HG03575 (cell line): ENCODE measurements at regions not wholly inside any gene's neighbourhood (a gene's known extent, or its start where the extent isn't known, plus 50 kb on each side); places are given as distances from the start of the nearest gene placed in this dataset.
"Not testable (repeated sequence)": the region's sequence is repeated elsewhere in the genome, so short reads cannot be mapped to it uniquely, and the experiment has no call there.

Experiments
- ATAC-seq: cut with Tn5 transposase; IDR thresholded peaks from one replicate; pipeline ENCODE4 v1.9.1; 2021; ENCODE audit not compliant: unreplicated experiment, insufficient number of reproducible peaks, low FRiP score; ENCODE audit errors: extremely low read depth

GRCh38 chr9:78902051-78902450 lies 605.1 kb downstream of the PSAT1 start:
- ATAC-seq, result no peak

DNA sequence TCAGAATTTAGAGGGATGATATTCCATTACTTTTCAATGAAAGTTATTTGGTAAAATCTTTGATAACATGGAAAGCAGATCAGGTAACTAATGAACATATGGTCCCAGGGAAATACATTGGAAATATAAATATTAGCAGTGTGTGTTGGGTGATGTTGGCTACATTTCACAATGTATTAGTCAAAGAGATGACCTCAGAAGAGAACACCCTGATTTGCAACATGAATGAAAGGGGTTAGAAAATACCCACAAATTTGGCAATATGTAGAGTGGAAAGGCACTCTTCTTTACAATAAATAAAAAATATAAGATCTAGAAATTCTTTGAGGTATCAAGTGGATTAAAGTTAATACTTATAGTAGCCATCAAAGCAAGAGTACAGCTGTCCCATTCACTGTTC lies 606.7 kb downstream of the PSAT1 start:
- no peak for ATAC-seq

GRCh38 chr9:78904686-78905085 lies 607.8 kb downstream of the PSAT1 start:
- no peak for ATAC-seq

GRCh38 chr9:78905387-78905786 lies 608.5 kb downstream of the PSAT1 start:
- ATAC-seq, result no peak

DNA sequence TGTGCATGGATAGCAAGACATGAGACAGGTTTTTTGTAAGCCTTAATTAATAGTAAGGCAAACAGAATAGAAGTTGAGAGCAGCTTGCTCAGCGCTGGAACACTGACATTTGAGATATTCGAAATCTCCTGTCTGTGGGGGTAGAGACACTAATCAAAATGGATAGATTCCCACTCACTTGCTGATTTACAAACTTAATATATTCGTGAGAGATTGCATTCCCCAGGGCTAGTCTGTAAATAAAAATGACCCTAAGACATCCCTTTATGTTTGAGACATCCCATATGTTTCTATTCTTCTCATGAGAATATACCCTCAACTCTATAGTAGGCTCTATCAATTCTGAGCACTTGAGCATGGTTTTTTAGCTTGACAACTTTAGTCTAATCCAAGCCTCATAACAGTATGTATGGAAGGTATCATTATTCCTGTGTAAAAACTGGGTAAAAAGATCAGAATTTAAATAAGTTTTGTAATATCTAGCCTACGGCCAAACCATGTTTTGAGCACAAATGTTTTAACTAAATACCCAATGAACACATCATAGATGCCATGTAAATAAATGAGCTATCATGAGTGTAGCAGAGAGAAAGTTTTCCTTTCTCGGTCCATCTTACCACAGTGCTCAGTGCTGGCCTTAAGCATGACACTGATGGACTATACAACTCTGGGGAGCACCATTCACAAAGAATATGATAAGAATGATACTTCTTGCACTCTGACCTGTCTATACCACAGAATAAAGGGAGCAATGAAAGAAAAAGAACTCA lies 609.2 kb downstream of the PSAT1 start:
- ATAC-seq, result no peak

DNA sequence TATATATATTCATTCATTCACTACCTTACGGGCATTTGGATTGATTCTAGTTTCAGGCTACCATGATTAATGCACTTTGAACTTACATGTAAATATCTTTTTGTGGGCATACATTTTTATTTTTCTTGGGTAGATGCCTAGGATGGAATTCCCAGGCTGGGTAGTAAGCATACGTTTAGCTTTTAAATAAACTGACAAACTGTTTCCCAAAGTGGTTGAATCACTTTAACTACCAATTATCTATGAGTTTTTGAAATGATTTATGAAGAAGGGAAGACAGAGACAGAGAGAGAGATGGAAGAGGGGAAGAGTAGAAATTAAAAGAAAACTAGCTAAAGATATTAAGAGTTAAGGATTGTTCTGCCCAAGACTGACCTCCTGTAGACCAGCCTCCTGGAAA lies 612.6 kb downstream of the PSAT1 start:
- ATAC-seq, result no peak

DNA sequence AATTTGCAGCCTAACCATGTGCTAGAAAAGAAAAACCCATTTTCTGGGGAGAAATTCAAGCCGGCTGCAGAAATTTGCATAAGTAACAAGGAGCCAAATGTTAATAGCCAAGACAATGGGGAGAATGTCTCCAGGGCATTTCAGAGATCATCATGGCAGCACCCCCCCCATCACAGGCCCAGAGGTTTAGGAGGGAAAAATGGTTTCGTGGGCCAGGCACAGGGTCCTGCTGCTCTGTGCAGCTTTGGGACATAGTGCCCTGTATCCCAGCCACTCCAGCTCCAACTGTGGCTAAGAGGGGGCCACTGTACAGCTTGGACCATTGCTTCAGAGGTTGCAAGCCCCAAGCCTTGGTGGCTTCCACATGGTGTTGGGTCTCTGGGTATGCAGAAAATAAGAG lies 620.0 kb downstream of the PSAT1 start:
- not testable (repeated sequence) for ATAC-seq

- no peak for ATAC-seq
These were observed 622.1 kb downstream of the PSAT1 start for GRCh38 chr9:78918976-78919375.

DNA sequence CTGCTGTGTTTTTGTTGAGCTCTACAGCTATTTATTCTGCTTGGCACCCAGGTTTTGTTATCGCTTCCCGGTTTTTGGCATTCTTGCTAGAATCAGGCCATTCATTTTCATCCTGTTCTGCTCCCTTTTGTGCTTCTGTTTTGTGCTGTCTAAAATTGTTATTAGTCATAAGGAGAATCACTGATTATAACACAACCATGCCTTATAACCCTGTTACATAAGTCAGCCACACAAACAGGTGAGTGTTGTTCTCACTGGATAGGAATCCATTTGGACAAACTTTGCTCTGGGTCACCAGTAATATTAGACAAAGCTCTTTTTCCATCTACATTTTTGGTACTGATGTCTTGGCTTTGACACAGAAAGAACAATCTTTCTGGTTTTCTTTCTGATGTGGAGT lies 622.8 kb downstream of the PSAT1 start:
- no peak for ATAC-seq

DNA sequence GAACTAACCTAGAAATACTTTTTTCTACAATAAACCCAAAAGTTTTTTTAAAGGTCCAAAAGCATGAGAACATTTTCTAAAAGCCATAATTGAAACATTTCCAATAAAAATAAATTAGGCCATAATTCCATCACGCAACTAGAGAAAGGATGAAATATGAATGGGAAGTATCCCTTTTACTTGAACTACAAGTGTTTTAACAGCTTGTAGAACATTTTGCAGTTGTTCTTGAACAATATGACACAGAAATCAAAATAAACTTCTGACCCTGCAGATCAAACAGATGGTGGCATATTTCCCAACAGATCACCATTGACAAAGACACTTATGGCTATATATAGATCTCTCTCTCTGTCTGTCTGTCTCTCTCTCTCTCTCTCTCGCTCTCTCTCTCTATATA lies 624.4 kb downstream of the PSAT1 start:
- ATAC-seq, result no peak

GRCh38 chr9:78923966-78924659 lies 627.2 kb downstream of the PSAT1 start:
- no peak for ATAC-seq

DNA sequence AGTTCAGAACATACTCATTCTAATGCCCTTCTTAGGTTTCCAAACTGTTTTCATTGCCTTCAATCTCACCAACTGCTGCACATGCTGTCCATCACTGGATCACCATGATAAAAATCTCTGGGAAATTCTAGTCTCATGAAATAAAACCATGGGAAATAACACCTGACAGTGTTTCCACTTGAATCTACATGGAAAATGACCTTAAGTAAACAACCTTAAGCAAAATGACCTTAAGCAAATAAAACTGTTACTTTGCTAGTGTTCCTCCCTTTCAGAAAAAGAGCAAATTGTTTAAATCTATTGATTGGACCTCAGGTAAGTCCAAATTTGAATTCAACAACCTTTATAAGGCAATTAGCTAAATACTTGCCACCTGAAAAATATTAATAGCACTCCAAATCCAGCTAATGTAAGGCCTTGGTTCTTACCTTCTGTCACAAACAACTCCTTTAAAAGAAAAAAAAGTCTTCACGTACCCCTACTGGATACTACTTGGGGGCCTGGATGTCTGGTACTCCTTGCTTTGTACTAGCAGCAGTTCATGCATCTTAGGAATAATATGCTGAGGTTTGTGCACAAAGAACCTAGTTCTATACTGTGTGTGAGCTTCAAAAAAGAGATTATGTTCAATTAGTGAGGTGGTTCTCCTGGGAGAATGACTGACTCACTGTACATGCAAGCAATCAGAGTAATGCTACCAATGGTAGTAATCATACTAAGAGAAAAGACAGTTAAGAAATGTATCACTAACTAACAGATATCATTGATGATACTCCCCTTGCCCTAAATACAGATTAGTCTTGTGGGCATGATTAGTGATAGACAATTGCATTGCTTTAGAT lies 630.4 kb downstream of the PSAT1 start:
- no peak for ATAC-seq

GRCh38 chr9:78928625-78929405 lies 631.9 kb downstream of the PSAT1 start:
- ATAC-seq, result no peak

GRCh38 chr9:78930281-78930680 lies 633.4 kb downstream of the PSAT1 start:
- no peak for ATAC-seq

GRCh38 chr9:78932849-78933627 lies 636.1 kb downstream of the PSAT1 start:
- ATAC-seq, result no peak

DNA sequence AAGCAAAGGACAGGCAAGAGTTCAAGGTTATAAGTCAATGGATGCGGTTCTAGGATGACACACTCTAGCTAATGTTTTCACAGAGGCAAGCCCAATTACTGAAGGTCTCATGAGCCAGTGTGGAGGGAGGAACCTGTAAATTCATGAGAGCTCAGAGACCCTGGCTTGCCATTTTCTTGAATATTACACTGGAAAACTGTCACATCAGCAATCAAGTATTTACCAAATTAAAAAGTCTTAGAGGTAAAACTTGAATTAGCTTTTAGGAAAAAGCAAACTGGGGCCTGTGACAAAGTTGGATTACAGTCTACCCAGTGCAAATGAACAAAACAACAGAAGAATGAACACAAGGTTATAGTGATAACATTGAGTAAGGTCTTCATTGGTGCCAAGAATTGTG lies 636.9 kb upstream of the TLE4 start:
- no peak for ATAC-seq

DNA sequence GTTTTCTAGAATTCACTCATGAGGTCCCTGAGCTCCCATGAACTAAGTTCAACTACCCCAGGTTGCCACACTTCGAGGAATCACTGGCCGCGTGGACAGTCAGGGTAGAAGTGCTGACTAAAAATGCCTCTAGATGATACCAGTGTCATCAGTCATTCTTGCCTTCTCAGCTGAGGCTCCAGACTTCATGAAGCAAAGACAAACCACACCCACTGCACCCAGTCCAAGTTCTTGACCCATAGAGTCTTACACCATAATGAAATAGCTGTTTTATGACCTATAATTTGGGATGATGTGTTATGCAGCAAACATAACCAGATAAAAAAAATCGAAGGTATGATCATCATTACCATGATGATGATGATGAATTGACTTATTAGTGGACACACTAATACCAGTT lies 632.9 kb upstream of the TLE4 start:
- ATAC-seq, result no peak

- no peak for ATAC-seq
These were observed 632.3 kb upstream of the TLE4 start for GRCh38 chr9:78939311-78940065.
